Mesothelial cell of epicardium (in vitro differentiated cells): ENCODE measurements at regions not wholly inside any gene's neighbourhood (a gene's known extent, or its start where the extent isn't known, plus 50 kb on each side); places are given as distances from the start of the nearest gene placed in this dataset.

Experiments used
- DNase-seq, 2 experiments: peaks; one replicate each; pipeline ENCODE4 v3.0.0; 2021; ENCODE audit warnings: low spot score in 2 of 2; ENCODE audit not compliant: unreplicated experiment in 2 of 2
- H3K27ac Mint-ChIP-seq: 2 replicates; pipeline ENCODE4 v1.8.0; 2021; ENCODE audit warnings: mixed read lengths
- H3K27me3 Mint-ChIP-seq: 2 replicates; pipeline ENCODE4 v1.8.0; 2021; ENCODE audit warnings: low read depth, mixed read lengths
- H3K36me3 Mint-ChIP-seq: 2 replicates; pipeline ENCODE4 v1.8.0; 2021; ENCODE audit warnings: mixed read lengths
- H3K4me1 Mint-ChIP-seq: 2 replicates; pipeline ENCODE4 v1.8.0; 2021; ENCODE audit warnings: mixed read lengths
- H3K4me3 Mint-ChIP-seq: 2 replicates; pipeline ENCODE4 v1.8.0; 2021; ENCODE audit warnings: mild to moderate bottlenecking, moderate library complexity, mixed read lengths
- H3K9me3 Mint-ChIP-seq: 2 replicates; pipeline ENCODE4 v1.8.0; 2021; ENCODE audit warnings: mixed read lengths
- CTCF ChIP-seq: fragments of 200-600 bp; sonication (generic); IDR thresholded peaks from one replicate; pipeline ENCODE4 v1.5.0; 2021; ENCODE audit warnings: antibody characterized with exemption; ENCODE audit not compliant: unreplicated experiment

- Mint-ChIP-seq H3K9me3 (no peaks in the 10 kb centered on the region), H3K4me3 (no peak overlapping the region)
Observed at GRCh38 chr14:92252323-92252722, 70.6 kb upstream of the SLC24A4 start.

GRCh38 chr14:92253381-92253894 is 69.5 kb upstream of the SLC24A4 start:
- H3K9me3 Mint-ChIP-seq: no peaks in the 10 kb centered on the region
- no peak overlapping the region for H3K4me3 Mint-ChIP-seq
- H3K27me3 Mint-ChIP-seq: peaks cover 83% of the 10 kb centered on the region
- no peaks in the 10 kb centered on the region for H3K36me3 Mint-ChIP-seq
- TF ChIP-seq CTCF: no peak
- DNase-seq: no peak
- H3K4me1 Mint-ChIP-seq: no peaks in the 10 kb centered on the region
- H3K27ac Mint-ChIP-seq: no peak overlapping the region

More at GRCh38 chr14:92252323-92252722, 70.6 kb upstream of the SLC24A4 start:
- peaks cover 82% of the 10 kb centered on the region for H3K27me3 Mint-ChIP-seq
- H3K27ac Mint-ChIP-seq: no peak overlapping the region
- no peaks in the 10 kb centered on the region for H3K4me1 Mint-ChIP-seq
- no peak for DNase-seq
- no peaks in the 10 kb centered on the region for H3K36me3 Mint-ChIP-seq
- no peak for TF ChIP-seq CTCF

- Mint-ChIP-seq H3K27me3 (peaks cover 79% of the 10 kb centered on the region), H3K36me3 (no peaks in the 10 kb centered on the region), H3K4me1 (no peaks in the 10 kb centered on the region), H3K4me3 (no peak overlapping the region), H3K27ac (no peak overlapping the region), H3K9me3 (no peaks in the 10 kb centered on the region)
- TF ChIP-seq CTCF: no peak
- DNase-seq: no peak
Observed at GRCh38 chr14:92254786-92255185, 68.2 kb upstream of the SLC24A4 start.

- no peaks in the 10 kb centered on the region for H3K4me1 Mint-ChIP-seq
- no peaks in the 10 kb centered on the region for H3K36me3 Mint-ChIP-seq
- no peak for DNase-seq
- peaks cover 53% of the 10 kb centered on the region for H3K27me3 Mint-ChIP-seq
- H3K4me3 Mint-ChIP-seq: no peak overlapping the region
- TF ChIP-seq CTCF: no peak
- H3K9me3 Mint-ChIP-seq: no peaks in the 10 kb centered on the region
- no peak overlapping the region for H3K27ac Mint-ChIP-seq
Observed at GRCh38 chr14:92258934-92259333, 64.0 kb upstream of the SLC24A4 start.

GRCh38 chr14:92259613-92260357 is 63.2 kb upstream of the SLC24A4 start:
- Mint-ChIP-seq H3K27me3 (peaks cover 45% of the 10 kb centered on the region), H3K4me3 (no peak overlapping the region), H3K9me3 (no peaks in the 10 kb centered on the region), H3K36me3 (no peaks in the 10 kb centered on the region), H3K27ac (no peak overlapping the region), H3K4me1 (no peaks in the 10 kb centered on the region)
- DNase-seq: no peak
- no peak for TF ChIP-seq CTCF

GRCh38 chr14:92263681-92264080 is 59.3 kb upstream of the SLC24A4 start:
- Mint-ChIP-seq H3K27ac (no peak overlapping the region), H3K9me3 (no peaks in the 10 kb centered on the region), H3K36me3 (no peaks in the 10 kb centered on the region), H3K4me1 (no peaks in the 10 kb centered on the region), H3K4me3 (no peak overlapping the region), H3K27me3 (peaks cover 31% of the 10 kb centered on the region)
- no peak for DNase-seq
- TF ChIP-seq CTCF: no peak
